ENCODE measurements at regions not wholly inside any gene's neighbourhood (a gene's known extent, or its start where the extent isn't known, plus 50 kb on each side); places are given as distances from the start of the nearest gene placed in this dataset.

GRCh38 chr7:133150760-133151159 lies 68.9 kb upstream of the CHCHD3 start (continued):
- no peak for TF ChIP-seq RXRA (IDR thresholded peaks at IDR 0.05)

GRCh38 chr7:133152875-133153274 lies 71.0 kb upstream of the CHCHD3 start:
- no peak for DNase-seq (ENCODE audit: low spot score)
- H3K4me3 ChIP-seq (ENCODE audit: low read depth in 1 of 3, low read length in 3 of 3): no peak overlapping the region
- H3K4me1 ChIP-seq (ENCODE audit: control insufficient read depth in 4 of 4, insufficient read depth in 4 of 4, low read length in 3 of 4): no peaks in the 10 kb centered on the region
- H3K36me3 ChIP-seq (ENCODE audit: control insufficient read depth in 4 of 4, insufficient read depth in 3 of 4, low read depth in 1 of 4, low read length in 3 of 4): no peaks in the 10 kb centered on the region
- no peak for TF ChIP-seq TAF1 (conservative IDR thresholded peaks at IDR 0.05)
- TF ChIP-seq CTCF (IDR thresholded peaks at IDR 0.05; ENCODE audit: low read depth, low read length, missing input control): no peak
- TF ChIP-seq NR2F2 (IDR thresholded peaks at IDR 0.05): no peak
- no peak for TF ChIP-seq EGR1 (IDR thresholded peaks at IDR 0.05; ENCODE audit: low read depth in 2 of 2)
- WGBS: 65% methylated on average over 1 of the region's 1 CpG
- H3K27ac ChIP-seq (ENCODE audit: low read depth in 1 of 2, low read length in 2 of 2): no peak overlapping the region
- H3K27me3 ChIP-seq (ENCODE audit: control insufficient read depth in 4 of 4, insufficient read depth in 4 of 4, low read length in 3 of 4): peaks cover 0 to 4% (median 0%) of the 10 kb centered on the region in 4 donors
- H3K9ac ChIP-seq (ENCODE audit: low read depth in 1 of 2, low read length in 2 of 2): no peak overlapping the region
- H3K9me3 ChIP-seq (ENCODE audit: control insufficient read depth in 4 of 4, low read length in 3 of 4): no peaks in the 10 kb centered on the region

- Histone ChIP-seq H3K9me3 (ENCODE audit: control insufficient read depth in 4 of 4, low read length in 3 of 4) (no peaks in the 10 kb centered on the region), H3K27me3 (ENCODE audit: control insufficient read depth in 4 of 4, insufficient read depth in 4 of 4, low read length in 3 of 4) (no peaks in the 10 kb centered on the region), H3K36me3 (ENCODE audit: control insufficient read depth in 4 of 4, insufficient read depth in 3 of 4, low read depth in 1 of 4, low read length in 3 of 4) (no peaks in the 10 kb centered on the region), H3K27ac (ENCODE audit: low read depth in 1 of 2, low read length in 2 of 2) (no peak overlapping the region), H3K9ac (ENCODE audit: low read depth in 1 of 2, low read length in 2 of 2) (no peak overlapping the region), H3K4me3 (ENCODE audit: low read depth in 1 of 3, low read length in 3 of 3) (no peak overlapping the region), H3K4me1 (ENCODE audit: control insufficient read depth in 4 of 4, insufficient read depth in 4 of 4, low read length in 3 of 4) (no peaks in the 10 kb centered on the region)
- TF ChIP-seq GABPA (IDR thresholded peaks at IDR 0.05 in 1 of 2, conservative IDR thresholded peaks at IDR 0.05 in 1 of 2) (no peak), SP1 (IDR thresholded peaks at IDR 0.05) (no peak), JUND (IDR thresholded peaks at IDR 0.05) (no peak), ATF3 (IDR thresholded peaks at IDR 0.05) (no peak), MAX (IDR thresholded peaks at IDR 0.05) (no peak), EGR1 (IDR thresholded peaks at IDR 0.05; ENCODE audit: low read depth in 2 of 2) (no peak), ZBTB33 (IDR thresholded peaks at IDR 0.05) (no peak), HNF4G (IDR thresholded peaks at IDR 0.05) (no peak), NR2F2 (IDR thresholded peaks at IDR 0.05) (no peak), TAF1 (conservative IDR thresholded peaks at IDR 0.05) (no peak), CTCF (IDR thresholded peaks at IDR 0.05; ENCODE audit: low read depth, low read length, missing input control) (no peak), RXRA (IDR thresholded peaks at IDR 0.05) (no peak)
- 80% methylated on average over 4 of the region's 4 CpGs for WGBS
- no peak for DNase-seq (ENCODE audit: low spot score)
Observed at GRCh38 chr7:133155146-133155545, 73.3 kb upstream of the CHCHD3 start.

Data from liver (tissue), 8 donors.